HG02885 (cell line): ENCODE measurements at regions not wholly inside any gene's neighbourhood (a gene's known extent, or its start where the extent isn't known, plus 50 kb on each side); places are given as distances from the start of the nearest gene placed in this dataset.
"Not testable (repeated sequence)": the region's sequence is repeated elsewhere in the genome, so short reads cannot be mapped to it uniquely, and the experiment has no call there.

ENCODE experiments used
- ATAC-seq: cut with Tn5 transposase; IDR thresholded peaks from one replicate; pipeline ENCODE4 v1.9.1; 2021; ENCODE audit warnings: mild to moderate bottlenecking; ENCODE audit not compliant: unreplicated experiment, poor library complexity

GRCh38 chr6:144390886-144391285, 105.8 kb downstream of the UTRN start:
- no peak for ATAC-seq

GRCh38 chr6:144392536-144392935, 107.4 kb downstream of the UTRN start:
- no peak for ATAC-seq

DNA sequence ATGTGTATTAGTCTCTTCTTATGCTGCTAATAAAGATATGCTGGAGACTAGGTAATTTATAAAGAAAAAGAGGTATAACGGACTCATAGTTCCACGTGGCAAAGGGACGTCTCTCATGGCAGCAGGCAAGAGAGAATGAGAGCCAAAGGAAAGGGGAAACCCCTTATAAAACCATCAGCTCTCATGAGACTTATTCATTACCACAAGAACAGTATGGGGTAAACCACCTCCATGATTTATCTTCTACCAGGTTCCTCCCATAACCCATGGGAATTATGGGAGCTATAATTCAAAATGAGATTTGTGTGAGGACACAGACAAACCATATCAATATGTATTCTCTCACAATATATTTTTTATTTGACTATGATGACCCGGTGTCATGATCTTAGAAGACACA, 109.1 kb downstream of the UTRN start:
- no peak for ATAC-seq

DNA sequence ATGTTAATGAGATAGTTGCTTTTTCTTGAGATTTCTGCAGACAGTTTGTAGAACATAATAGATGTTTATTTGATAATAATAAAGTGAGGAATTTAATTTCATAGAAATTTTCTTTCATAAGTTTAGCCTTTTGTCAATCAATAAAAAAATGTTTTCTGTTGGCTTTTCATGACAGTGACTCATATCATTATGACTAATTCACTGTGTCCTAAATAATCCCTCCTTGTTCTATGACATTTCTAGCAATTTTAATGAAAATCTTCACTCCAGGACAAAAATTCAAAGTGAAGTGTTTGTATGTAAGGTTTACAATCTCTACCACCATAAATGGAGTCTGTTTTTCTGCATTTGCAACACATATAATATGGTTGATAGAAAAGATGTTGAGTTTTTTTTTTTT, 109.9 kb downstream of the UTRN start:
- ATAC-seq = no peak

DNA sequence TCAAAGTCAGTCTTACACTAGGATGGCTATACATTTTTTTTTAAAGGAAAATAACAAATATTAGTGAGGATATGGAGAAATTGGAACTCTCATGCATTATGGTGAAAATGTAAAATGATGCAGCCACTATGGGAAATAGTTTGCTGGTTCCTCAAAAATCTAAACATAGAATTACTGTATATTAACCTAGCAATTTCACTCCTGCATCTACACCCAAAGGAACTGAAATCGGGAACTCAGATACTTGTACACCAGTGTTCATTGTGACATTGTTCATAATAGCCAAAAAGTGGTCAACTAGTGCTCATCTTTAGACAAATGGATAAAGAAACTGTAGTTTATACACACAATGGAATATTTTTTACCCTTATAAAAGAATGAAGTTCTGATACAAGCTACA, 110.7 kb downstream of the UTRN start:
- no peak for ATAC-seq

DNA sequence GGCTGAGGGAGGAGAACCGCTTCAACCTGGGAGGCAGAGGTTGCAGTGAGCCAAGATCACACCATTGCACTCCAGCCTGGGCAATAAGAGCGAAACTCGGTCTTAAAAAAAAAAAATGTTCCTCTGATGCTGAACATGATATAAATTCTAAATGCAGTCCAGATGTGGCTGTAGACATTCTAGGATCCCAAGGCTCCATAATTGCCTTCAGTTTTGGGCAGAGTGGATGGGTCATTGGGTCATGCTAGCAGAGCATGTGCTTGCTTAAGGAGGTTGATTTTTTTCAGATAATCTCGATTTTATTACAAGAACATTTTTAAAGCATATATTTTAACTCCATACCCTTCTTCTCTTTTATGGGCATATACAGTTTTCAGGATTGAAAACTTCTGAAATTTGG, 112.0 kb downstream of the UTRN start:
- ATAC-seq = no peak

DNA sequence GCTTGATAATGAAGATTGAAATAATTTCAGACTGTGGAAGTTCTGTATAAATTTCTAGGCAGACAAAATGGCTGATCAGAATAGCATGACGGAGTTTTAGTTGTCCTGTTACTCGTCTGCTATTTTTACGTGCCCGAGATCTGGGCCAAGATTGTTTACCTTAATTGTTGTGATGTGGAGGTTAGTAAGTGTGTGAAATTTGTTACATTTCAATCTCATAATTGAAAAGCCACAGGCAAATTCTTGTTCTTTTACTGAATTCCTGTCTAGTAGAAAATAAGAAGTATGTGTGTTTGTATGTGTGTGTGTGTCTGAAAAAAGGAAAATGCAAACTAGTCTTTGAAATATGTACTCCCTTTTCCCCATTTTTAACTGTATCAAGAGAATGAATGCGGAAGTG, 115.2 kb downstream of the UTRN start:
- ATAC-seq = no peak

GRCh38 chr6:144401736-144402733, 116.9 kb downstream of the UTRN start:
- ATAC-seq = no peak

GRCh38 chr6:144402750-144403149, 117.6 kb downstream of the UTRN start:
- no peak for ATAC-seq

- ATAC-seq = no peak
Observed at GRCh38 chr6:144405163-144405562, 120.0 kb downstream of the UTRN start.

DNA sequence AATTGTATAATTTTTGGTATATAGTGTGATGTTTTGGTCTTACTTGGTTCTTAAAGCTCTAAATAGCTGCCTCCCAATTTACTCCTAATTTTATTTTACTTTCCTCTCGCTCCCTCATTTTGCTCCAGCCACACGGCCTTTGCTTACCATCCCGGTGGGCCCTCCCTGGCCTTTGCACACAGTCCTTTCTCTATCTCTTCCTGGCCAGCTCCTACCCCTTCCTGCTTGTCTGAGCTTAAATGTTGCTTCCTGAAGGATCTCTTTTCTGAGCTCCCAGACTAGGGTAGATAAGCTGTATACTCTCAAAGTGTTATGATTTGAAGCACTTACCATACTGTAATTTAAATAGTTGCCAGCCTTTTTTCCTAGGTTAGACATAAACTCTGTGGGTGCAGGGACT, 121.7 kb downstream of the UTRN start:
- ATAC-seq = no peak

DNA sequence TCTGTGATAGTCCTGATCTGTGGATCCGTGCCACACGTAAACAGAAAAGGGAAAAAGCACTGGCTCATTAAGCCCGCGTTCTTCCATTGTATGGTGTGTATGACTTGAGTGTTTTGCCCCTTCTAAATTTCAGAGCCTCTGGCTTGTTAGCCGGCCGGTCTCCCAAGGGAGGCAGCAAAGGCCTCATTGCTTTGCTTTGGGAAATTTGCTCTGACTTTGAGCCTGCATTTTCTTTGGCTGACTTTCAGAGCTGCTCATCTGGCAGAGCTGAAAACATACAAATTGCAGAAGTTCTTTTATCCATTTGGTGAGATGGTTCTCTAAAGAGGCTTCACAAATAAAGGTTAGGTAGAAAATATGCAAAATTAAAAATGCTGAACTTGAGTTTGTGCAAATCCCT, 123.0 kb downstream of the UTRN start:
- ATAC-seq = no peak

DNA sequence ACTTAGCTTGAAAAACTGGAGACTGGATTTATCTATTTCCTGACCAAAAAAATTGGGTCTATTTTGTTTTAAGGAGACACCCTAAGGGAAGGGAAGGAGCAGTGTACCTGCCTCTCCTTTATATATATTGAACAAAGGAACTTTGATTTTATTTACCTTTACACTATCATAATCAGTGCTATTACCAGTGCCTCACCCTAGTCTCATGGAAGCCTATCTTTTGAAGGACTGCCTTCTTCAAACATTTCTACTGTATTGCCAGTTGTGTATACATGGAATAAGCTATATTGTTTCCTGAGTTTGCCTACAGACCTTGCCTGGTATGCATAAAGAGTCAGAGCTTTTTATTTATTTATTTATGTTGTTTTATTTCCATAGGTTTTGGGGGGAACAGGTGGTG, 124.9 kb downstream of the UTRN start:
- ATAC-seq = no peak

- ATAC-seq = not testable (repeated sequence)
Observed at GRCh38 chr6:144410574-144410973, 125.4 kb downstream of the UTRN start.

- no peak for ATAC-seq
Observed at GRCh38 chr6:144411531-144412165, 126.5 kb downstream of the UTRN start.

DNA sequence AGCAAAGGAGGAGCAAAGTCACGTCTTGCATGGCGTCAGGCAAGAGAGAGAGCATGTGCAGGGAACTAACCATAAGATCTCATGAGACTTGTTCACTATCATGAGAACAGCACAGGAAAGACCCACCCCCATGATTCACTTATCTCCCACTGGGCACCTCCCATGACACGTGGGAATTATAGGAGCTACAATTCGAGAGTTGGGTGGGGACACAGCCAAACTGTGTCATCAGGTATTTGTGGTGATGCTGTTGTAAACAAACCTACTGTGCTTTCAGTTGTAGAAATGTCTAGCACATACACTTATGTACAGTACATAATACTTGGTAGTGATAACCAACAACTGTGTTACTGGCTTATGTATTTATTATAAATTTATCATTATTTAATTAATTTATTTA, 128.3 kb downstream of the UTRN start:
- no peak for ATAC-seq

- no peak for ATAC-seq
Observed at GRCh38 chr6:144415014-144415413, 129.9 kb downstream of the UTRN start.

DNA sequence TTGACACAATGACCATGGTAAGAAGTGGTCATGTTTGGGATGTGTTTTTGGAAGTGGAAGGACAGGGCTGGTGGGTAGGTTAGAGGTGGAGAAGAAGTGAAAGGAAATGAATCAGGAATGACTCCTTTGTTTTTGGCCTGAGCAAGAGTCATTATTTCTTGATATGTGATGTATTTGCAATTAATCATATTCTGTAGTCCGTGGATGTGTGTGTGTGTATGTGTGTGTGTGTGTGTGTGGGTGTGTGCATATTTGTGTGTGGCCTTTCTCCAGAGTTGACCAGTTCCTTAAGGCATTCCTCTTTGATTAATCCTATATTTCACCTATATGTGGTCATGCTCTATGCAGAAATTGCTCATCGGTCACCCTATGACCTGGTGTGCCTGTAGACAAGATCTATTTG, 130.7 kb downstream of the UTRN start:
- no peak for ATAC-seq

- ATAC-seq = no peak
Observed at GRCh38 chr6:144416244-144416643, 131.1 kb downstream of the UTRN start.

- ATAC-seq = no peak
Observed at GRCh38 chr6:144416773-144417172, 131.6 kb downstream of the UTRN start.

DNA sequence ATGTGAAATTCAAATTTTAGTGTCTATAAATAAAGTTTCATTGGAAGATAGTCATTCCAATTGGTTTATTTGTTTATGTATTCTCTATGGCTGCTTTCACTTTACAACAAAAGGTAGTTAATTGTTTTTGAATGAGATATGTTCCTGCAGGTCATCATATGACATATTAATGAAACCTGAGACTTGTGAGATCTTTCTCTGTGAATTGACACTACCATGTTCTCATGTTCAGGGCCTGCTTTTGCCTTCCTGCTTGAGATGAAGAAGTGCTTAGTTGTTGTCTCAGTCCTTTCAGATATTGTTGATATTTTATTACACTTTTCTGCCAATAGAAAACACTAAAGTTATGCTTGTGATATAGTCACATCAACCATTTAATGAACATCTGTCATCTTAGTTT, 132.5 kb downstream of the UTRN start:
- ATAC-seq = no peak
